NB4 (cell line): ENCODE measurements at regions not wholly inside any gene's neighbourhood (a gene's known extent, or its start where the extent isn't known, plus 50 kb on each side); places are given as distances from the start of the nearest gene placed in this dataset.

Experiments used
- DNase-seq: peaks from one replicate; pipeline ENCODE4 v3.0.0; 2010; ENCODE audit warnings: low read depth
- H3K4me3 ChIP-seq: one replicate; pipeline ENCODE4 v1.5.1; 2011; ENCODE audit warnings: mild to moderate bottlenecking, low read depth, low read length, moderate library complexity
- CTCF ChIP-seq: IDR thresholded peaks from one replicate; pipeline ENCODE4 v1.5.1; 2012; ENCODE audit warnings: low read depth, low read length
- MYC ChIP-seq: IDR thresholded peaks from 2 replicates; pipeline ENCODE4 v1.6.1; 2011; ENCODE audit warnings: low read depth, low read length
- POLR2A ChIP-seq: IDR thresholded peaks from 2 replicates; pipeline ENCODE4 v1.6.1; 2011; ENCODE audit warnings: mild to moderate bottlenecking; ENCODE audit not compliant: insufficient read length; ENCODE audit errors: extremely low read depth
- TF ChIP-seq, protein P1 (sequence below): IDR thresholded peaks from 2 replicates; pipeline ENCODE4 v1.6.1; 2011; ENCODE audit warnings: low read depth, low read length

DNA sequence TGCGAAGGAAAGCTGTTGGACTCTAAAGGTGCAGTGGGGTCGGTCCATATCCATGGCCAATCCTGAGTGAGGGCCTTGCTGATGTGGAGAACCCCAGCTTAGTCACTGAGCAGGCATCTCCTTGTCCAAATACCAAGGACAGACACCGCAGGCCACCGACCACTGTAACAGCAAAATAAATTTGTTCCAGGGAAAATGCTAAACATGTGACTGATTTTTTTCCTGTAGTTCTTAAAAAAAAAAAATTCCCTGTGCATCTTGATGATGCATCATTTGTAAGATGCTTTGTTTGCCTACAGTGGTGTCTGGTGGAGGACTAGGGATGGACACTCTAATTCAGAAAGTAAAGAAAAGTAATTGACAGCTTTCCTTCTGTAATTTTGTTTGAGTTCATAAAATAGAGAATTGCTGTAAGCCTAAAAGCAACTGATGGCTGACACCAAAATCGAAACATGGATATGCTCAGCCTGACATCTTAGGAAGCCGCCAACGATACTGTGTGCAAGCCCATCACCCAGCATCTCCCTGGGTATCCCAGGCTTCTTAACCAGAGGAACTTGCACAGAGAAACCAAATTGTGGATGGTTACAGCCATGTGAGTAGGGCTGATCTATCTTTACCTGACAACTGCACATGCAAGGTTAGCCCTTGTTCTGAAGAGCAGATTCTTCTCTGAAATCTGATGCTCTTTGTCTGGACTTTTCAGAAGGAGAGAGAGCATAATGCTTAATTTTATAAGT, 188.6 kb downstream of the ARL4C start:
- TF ChIP-seq, protein P1, sequence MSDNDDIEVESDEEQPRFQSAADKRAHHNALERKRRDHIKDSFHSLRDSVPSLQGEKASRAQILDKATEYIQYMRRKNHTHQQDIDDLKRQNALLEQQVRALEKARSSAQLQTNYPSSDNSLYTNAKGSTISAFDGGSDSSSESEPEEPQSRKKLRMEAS: no peak
- TF ChIP-seq POLR2A (no peak), MYC (no peak), CTCF (no peak)
- no peak overlapping the region for H3K4me3 ChIP-seq
- no peak for DNase-seq

GRCh38 chr2:234307322-234307961, 189.4 kb downstream of the ARL4C start:
- TF ChIP-seq, protein P1: no peak
- TF ChIP-seq POLR2A: no peak
- TF ChIP-seq CTCF: no peak
- no peak for TF ChIP-seq MYC
- H3K4me3 ChIP-seq: no peak overlapping the region
- DNase-seq: no peak

- TF ChIP-seq CTCF (no peak), MYC (no peak), POLR2A (no peak)
- TF ChIP-seq, protein P1: no peak
- H3K4me3 ChIP-seq: no peak overlapping the region
- DNase-seq: no peak
These were observed 190.3 kb downstream of the ARL4C start for GRCh38 chr2:234306426-234307173.

GRCh38 chr2:234305846-234306245, 191.0 kb downstream of the ARL4C start:
- DNase-seq: no peak
- no peak overlapping the region for H3K4me3 ChIP-seq
- TF ChIP-seq CTCF: no peak
- TF ChIP-seq, protein P1: no peak
- TF ChIP-seq MYC: no peak

DNA sequence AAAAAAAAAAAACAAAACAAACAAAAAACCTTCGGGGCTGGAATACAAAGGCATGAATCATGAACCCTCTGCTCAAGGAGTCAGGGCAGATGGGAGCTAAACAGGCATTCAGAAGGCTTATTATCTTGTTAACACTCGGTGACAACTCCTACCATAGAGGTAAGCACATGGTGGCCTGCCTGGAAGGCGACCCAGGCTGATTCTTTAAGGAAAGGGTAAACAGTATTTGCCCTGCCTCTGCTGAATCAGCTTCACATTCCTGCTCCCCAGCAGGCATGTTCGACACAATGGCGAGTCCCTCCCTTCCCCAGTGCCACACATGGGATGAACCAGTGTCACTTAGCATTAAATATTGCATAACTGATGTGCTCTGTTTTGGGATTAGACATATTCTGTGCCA, 191.9 kb downstream of the ARL4C start:
- H3K4me3 ChIP-seq: no peak overlapping the region
- no peak for DNase-seq

More for the DNA sequence above, 191.9 kb downstream of the ARL4C start:
- no peak for TF ChIP-seq CTCF
- TF ChIP-seq, protein P1: no peak
- TF ChIP-seq MYC: no peak
- TF ChIP-seq POLR2A: no peak
